GM18861 (cell line): ENCODE measurements at regions not wholly inside any gene's neighbourhood (a gene's known extent, or its start where the extent isn't known, plus 50 kb on each side); places are given as distances from the start of the nearest gene placed in this dataset.

Source experiments
- ATAC-seq: cut with Tn5 transposase; IDR thresholded peaks from one replicate; pipeline ENCODE4 v1.9.1; 2021; ENCODE audit not compliant: unreplicated experiment

DNA sequence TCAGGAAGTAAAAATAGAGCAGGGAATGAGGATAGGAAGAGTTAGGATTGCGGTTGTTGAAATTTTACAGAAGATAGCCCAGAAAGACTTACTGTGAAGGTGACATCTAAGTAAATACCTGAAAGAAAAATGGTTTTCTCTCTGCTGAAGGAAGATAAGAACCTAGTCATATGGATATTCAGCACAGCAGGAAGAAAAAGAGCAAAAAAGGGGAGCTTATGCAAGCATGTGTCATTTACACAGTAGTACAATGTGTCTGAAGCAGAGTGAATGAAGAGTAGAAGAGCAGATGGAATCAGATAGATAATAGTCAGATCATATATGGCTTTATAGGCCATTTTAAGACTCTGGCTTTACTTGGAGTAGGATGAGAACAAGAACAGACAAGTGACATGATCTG, 126.9 kb upstream of the TENT5D start:
- ATAC-seq = no peak

DNA sequence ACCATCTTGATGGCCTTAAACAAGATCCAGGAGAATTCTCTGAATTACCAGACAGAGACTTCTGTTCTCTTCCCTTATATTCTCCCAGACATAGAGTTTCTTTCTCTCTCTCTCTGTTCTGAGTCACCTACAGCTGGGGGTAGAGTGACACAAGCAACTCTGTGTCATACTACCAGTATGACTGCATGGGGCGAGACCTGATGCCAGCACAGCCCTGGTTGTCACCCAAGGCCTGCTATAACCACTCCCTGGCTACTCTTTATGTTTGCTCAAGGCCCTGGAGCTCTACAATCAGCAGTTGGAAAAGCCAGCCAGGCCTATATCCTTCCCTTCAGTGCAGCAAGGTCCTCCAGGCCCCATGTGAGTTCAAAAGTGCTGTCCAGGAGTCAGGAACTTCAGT, 114.2 kb upstream of the TENT5D start:
- no peak for ATAC-seq

DNA sequence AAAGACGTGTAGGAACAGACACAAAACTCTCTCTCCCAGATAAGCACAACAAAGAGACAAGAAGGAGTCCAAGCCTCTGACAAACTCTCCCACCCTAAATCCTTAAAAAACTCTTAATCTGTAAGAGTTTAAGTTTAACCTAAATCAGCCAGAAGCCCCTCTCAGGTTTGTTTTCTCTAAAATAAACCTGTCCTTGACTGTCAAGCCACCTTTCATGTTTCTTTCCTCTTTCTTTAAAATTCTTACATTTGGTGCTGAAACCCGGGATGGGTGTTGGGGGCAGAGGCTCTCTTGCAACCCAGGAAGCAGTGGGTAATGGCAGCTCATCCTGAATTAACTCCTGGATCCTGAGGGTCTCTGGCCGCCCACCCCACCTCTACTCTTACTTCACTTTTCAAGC, 107.8 kb upstream of the TENT5D start:
- ATAC-seq = no peak

DNA sequence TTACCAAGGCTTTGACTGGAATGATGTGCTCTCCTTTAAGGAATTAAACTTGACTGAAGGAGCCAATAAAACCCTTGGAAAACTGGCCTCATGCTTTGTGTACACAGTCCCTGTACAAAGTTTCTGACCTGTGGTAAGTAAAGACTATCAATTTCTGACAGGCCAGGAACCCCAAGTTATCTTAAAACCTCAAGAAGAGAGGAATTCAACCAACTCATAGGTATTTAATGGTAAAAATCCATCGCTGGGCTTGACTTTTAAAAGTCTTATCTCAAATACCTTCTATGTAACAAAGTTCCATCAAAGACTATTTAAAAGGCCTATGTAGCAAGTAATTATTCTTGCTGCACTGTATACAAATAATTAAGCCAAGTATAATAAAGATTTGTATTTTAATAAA, 103.7 kb upstream of the TENT5D start:
- ATAC-seq = no peak

DNA sequence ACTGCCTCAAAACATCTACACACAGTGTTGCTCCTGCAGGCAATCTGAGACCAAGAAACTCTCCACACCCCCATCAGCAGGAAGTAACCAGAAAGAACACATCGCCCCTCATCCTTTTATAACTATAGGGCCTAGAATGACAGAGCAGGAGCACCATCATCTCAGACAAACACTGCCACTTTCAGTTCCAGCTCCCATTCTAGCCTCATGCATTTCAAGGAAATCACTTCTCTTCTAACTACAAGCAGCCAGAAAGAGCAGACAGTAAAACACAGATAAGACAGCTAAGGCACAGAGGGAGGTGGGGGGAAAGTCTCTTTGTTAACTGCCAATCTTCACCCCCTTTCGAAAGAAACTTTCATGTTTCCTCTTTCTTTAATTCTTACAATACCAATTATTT, 102.6 kb upstream of the TENT5D start:
- ATAC-seq = no peak

DNA sequence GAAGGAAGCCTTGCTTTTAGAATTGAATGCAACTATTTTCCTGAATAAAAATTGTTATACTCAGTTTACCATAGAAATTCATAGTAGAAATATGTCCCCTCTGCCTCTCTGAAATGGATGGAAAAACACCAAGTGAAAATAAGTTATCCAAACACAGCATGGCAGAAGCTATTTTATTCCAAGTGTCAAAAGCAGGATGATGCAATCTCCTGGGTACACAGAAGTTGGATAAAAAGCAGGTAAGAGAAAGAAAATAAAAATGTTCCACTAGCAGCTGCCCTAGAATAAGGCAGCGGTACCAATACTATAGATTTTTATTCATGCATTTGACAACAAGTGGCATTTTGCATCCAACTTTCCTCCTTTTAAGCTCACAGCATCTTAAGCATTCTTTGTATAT, 89.0 kb upstream of the TENT5D start:
- ATAC-seq = no peak

DNA sequence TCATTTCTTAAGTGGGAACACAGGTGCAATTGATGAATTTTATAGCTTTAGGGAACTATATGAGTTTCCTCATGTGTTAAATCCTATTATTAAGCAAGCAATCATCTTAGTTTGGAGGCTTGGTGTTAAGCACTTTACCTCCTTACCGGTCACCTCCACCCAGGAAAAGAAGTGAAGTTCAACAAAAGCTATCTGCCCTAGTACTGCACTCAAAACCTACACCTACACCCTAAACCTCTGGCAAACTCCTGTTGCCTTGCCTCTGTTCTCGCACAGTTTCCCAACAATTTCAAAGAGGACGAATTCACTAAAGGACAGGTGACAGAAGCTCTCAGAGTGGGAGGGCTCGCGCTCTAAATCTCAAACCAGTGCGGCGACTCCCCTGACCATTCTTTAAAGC, 85.7 kb upstream of the TENT5D start:
- no peak for ATAC-seq

DNA sequence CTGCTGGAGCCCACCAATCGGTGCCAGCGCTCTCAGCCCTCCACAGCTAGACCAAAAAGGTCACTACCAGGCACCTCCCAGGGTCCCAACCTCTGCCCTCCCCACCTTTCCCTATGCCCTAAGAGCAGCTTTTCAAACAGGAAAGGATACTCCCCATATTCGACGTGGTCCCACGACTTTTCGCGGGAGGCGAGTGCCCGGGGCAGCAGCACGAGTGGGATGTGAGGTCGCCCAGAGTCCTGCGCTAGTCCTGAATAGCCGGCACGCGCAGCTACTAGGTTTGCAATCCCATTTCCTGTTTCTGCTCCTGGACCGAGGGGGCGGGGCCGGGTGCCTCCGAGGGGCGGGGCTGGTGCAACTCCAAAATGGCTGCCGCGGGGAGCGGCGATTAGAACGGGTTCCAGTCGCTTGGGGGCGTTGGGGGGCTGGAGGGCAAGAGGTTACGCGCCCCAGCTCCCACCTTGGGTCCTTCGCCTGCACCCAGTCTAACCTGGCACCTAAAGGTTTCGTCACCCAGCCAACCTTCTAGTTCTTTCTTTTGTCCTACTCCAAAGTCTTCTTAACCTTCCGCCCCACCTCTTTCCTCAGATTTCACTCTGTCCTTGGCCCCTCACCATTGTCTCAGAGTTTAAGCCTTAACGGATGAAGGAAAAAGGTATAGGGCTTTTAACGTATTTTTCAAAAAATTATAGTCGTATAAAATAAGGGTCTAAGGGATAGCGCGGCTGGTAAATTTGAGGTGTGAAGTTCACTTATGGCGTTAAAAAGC, 85.0 kb upstream of the TENT5D start:
- ATAC-seq = no peak

DNA sequence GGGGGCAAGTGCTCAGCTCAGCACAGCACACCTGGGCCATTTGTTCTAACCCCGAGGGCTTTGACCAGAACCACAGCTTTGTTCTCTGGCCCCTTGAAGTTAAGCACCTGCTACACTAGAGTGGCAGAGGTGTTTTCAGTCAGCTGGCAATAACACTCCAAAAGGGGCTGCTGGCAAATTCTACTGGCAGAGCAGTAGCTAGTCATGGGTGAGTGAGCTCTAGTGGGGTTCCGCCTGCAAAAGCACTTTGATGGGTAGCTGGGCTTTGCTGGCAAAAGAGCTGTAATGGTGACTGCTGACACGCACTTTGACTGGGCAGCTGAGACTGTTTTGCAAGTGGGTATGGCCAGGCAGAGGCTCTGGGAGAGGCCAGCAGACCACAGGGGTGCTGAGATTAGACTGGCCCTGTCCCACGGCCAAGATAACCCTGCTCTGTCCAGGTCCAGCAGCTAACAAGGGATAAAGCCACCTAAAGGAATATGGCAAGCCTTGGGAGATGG, 65.2 kb upstream of the TENT5D start:
- ATAC-seq = no peak
